ENCODE measurements at regions not wholly inside any gene's neighbourhood (a gene's known extent, or its start where the extent isn't known, plus 50 kb on each side); places are given as distances from the start of the nearest gene placed in this dataset.

- TF ChIP-seq CTCF (IDR thresholded peaks at IDR 0.05) (no peak), ZFX (IDR thresholded peaks at IDR 0.05; ENCODE audit: borderline replicate concordance) (no peak)
- H3K27ac ChIP-seq: no peak overlapping the region
Observed at GRCh38 chr9:16136961-16137360, 584.1 kb downstream of the CCDC171 start.

GRCh38 chr9:16138561-16139491 is 586.0 kb downstream of the CCDC171 start:
- TF ChIP-seq ZFX (IDR thresholded peaks at IDR 0.05; ENCODE audit: borderline replicate concordance): no peak
- no peak for TF ChIP-seq CTCF (IDR thresholded peaks at IDR 0.05)
- H3K27ac ChIP-seq: no peak overlapping the region

- no peak for TF ChIP-seq CTCF (IDR thresholded peaks at IDR 0.05)
- TF ChIP-seq ZFX (IDR thresholded peaks at IDR 0.05; ENCODE audit: borderline replicate concordance): no peak
- no peak overlapping the region for H3K27ac ChIP-seq
Observed at GRCh38 chr9:16139774-16140173, 586.9 kb downstream of the CCDC171 start.

GRCh38 chr9:16143310-16143709 is 590.5 kb downstream of the CCDC171 start:
- TF ChIP-seq CTCF (IDR thresholded peaks at IDR 0.05) (no peak), ZFX (IDR thresholded peaks at IDR 0.05; ENCODE audit: borderline replicate concordance) (no peak)
- no peak overlapping the region for H3K27ac ChIP-seq

- TF ChIP-seq CTCF (IDR thresholded peaks at IDR 0.05): no peak
- TF ChIP-seq ZFX (IDR thresholded peaks at IDR 0.05; ENCODE audit: borderline replicate concordance): no peak
Observed at GRCh38 chr9:16143947-16144890, 591.4 kb downstream of the CCDC171 start.

GRCh38 chr9:16145196-16145950 is 592.5 kb downstream of the CCDC171 start:
- no peak overlapping the region for H3K27ac ChIP-seq
- no peak for TF ChIP-seq CTCF (IDR thresholded peaks at IDR 0.05)
- no peak for TF ChIP-seq ZFX (IDR thresholded peaks at IDR 0.05; ENCODE audit: borderline replicate concordance)

More at GRCh38 chr9:16143947-16144890, 591.4 kb downstream of the CCDC171 start:
- no peak overlapping the region for H3K27ac ChIP-seq

Measured in 22Rv1 (cell line).